ENCODE measurements at regions not wholly inside any gene's neighbourhood (a gene's known extent, or its start where the extent isn't known, plus 50 kb on each side); places are given as distances from the start of the nearest gene placed in this dataset.

DNA sequence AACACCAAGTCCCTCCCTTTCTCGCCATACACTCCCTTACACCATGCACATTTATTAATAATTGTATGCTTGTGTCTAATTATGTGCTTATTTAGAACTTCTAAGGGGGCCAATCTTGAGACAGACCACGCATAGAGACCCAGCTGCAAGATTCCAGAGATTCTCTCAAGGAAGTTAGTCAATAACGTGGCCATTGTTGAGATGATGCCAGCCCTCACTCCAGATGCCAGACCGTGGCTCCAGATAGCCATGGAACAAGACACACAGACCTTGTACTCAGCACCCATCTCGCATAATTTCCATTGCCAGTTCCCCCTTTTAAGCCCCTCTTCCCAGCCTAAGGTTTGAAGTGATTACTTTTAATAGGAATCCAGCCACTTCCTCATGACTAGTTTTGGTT is 62.4 kb downstream of the DIRAS3 start (continued):
- TF ChIP-seq TCF7L2 (IDR thresholded peaks at IDR 0.05; ENCODE audit: borderline replicate concordance, extremely low read depth, insufficient read depth, insufficient read length): no peak
- TF ChIP-seq EGR1 (IDR thresholded peaks at IDR 0.05; ENCODE audit: low read depth): no peak
- TF ChIP-seq, protein P1, sequence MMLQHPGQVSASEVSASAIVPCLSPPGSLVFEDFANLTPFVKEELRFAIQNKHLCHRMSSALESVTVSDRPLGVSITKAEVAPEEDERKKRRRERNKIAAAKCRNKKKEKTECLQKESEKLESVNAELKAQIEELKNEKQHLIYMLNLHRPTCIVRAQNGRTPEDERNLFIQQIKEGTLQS (IDR thresholded peaks at IDR 0.05): no peak
- TF ChIP-seq SP1 (IDR thresholded peaks at IDR 0.05; ENCODE audit: low read depth): no peak
- TF ChIP-seq EZH2phosphoT487 (IDR thresholded peaks at IDR 0.05; ENCODE audit: borderline replicate concordance): no peak
- TF ChIP-seq CEBPB (IDR thresholded peaks at IDR 0.05; ENCODE audit: low read depth): no peak
- TF ChIP-seq ZFX (IDR thresholded peaks at IDR 0.05): no peak
- TF ChIP-seq SIN3A (IDR thresholded peaks at IDR 0.05; ENCODE audit: low read depth): no peak
- TF ChIP-seq YY1 (IDR thresholded peaks at IDR 0.05; ENCODE audit: extremely low read depth, insufficient replicate concordance, low read depth, low read length): no peak
- TF ChIP-seq POLR2A (IDR thresholded peaks at IDR 0.05; ENCODE audit: borderline replicate concordance, extremely low read depth, insufficient read depth, insufficient read length): no peak
- TF ChIP-seq, protein P2, sequence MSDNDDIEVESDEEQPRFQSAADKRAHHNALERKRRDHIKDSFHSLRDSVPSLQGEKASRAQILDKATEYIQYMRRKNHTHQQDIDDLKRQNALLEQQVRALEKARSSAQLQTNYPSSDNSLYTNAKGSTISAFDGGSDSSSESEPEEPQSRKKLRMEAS (IDR thresholded peaks at IDR 0.05): no peak
- TF ChIP-seq JUND (IDR thresholded peaks at IDR 0.05): no peak
- no peak for TF ChIP-seq EZH2 (IDR thresholded peaks at IDR 0.05)

DNA sequence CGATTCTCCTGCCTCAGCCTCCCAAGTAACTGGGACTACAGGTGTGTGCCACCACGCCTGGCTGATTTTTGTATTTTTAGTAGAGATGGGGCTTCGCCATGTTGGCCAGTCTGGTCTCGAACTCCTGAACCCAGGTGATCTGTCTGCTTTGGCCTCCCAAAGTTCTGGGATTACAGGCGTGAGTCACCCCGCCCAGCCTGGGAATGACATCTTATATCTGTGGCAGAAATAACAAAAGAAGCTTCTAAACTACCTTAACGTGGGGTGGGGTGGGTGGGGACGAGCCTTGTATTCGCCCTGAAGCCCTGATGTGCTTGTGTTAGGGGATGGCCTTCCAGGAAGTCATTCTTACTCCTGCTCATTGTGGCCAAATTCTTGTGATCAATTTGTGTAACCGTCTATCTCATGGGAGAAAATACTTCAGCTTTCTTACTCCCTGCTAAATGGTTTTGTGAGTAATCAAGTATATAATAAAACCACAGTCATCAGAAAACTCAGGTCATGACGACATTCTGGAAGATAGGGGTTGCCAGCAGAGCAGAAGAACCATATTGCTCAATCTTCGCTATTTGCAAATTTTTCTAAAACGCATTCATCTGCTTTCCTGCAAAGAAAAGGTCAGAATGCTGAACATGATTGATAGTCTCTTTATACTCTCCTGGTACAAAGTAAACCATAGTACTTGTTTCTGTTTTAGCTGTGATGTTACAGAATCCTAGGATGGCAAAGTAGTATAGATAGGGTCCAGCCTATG is 63.2 kb downstream of the DIRAS3 start:
- H3K27ac ChIP-seq (ENCODE audit: low read depth, low read length): no peak overlapping the region
- BruUV-seq (replicated peaks): no TSS peak
- H3K9me3 ChIP-seq (ENCODE audit: control insufficient read depth in 1 of 2, insufficient read depth in 1 of 2, low read depth in 1 of 2, low read length in 2 of 2): no peaks in the 10 kb centered on the region
- H3K27me3 ChIP-seq (ENCODE audit: insufficient read depth, low read length): no peaks in the 10 kb centered on the region
- H3K79me2 ChIP-seq (ENCODE audit: insufficient read depth, low read length): no peaks in the 10 kb centered on the region
- no peak overlapping the region for H3K9ac ChIP-seq (ENCODE audit: low read length)
- no peaks in the 10 kb centered on the region for H3K9me2 ChIP-seq (ENCODE audit: insufficient read depth)
- ChIA-PET CTCF (no interaction called here), POLR2A (no interaction called here), RAD21 (ENCODE audit: low non-redundant PET in 1 of 2, low total read pairs in 2 of 2, uncharacterized antibody in 2 of 2, unreplicated experiment in 2 of 2) (no interaction called here)
- no peaks in the 10 kb centered on the region for H3K4me1 ChIP-seq (ENCODE audit: control insufficient read depth in 1 of 2, insufficient read depth in 2 of 2, low read length in 2 of 2)
- no peaks in the 10 kb centered on the region for H3K36me3 ChIP-seq (ENCODE audit: control insufficient read depth in 1 of 2, insufficient read depth in 2 of 2, low read length in 2 of 2)
- H4K20me1 ChIP-seq (ENCODE audit: insufficient read depth): no peaks in the 10 kb centered on the region
- H2AFZ ChIP-seq (ENCODE audit: low read depth, low read length, poor library complexity, severe bottlenecking): no peak overlapping the region
- ATAC-seq (no peak), DNase-seq (ENCODE audit: low read depth, low spot score) (no peak)
- no peak overlapping the region for H3K4me3 ChIP-seq (replicated peaks in 1 of 2; ENCODE audit: low read depth in 1 of 2, low read length in 2 of 2)
- intact Hi-C loops (cut with micrococcal nuclease): no loop called here
- no peak overlapping the region for H3K4me2 ChIP-seq (ENCODE audit: low read length)
- TF ChIP-seq CBX3 (IDR thresholded peaks at IDR 0.05; ENCODE audit: low read depth) (no peak), ZFX (IDR thresholded peaks at IDR 0.05) (no peak), POLR2A (IDR thresholded peaks at IDR 0.05; ENCODE audit: borderline replicate concordance, extremely low read depth, insufficient read depth, insufficient read length) (no peak), EZH2phosphoT487 (IDR thresholded peaks at IDR 0.05; ENCODE audit: borderline replicate concordance) (no peak), JUND (IDR thresholded peaks at IDR 0.05) (no peak), ZNF274 (IDR thresholded peaks at IDR 0.05; ENCODE audit: low read depth, low read length) (no peak), SIN3A (IDR thresholded peaks at IDR 0.05; ENCODE audit: low read depth) (no peak), EZH2 (IDR thresholded peaks at IDR 0.05) (no peak), SRF (IDR thresholded peaks at IDR 0.05; ENCODE audit: low read depth) (no peak), FOSL1 (IDR thresholded peaks at IDR 0.05; ENCODE audit: low read depth) (no peak), SP1 (IDR thresholded peaks at IDR 0.05; ENCODE audit: low read depth) (no peak), RAD21 (IDR thresholded peaks at IDR 0.05; ENCODE audit: low read depth) (no peak), EGR1 (IDR thresholded peaks at IDR 0.05; ENCODE audit: low read depth) (no peak), ELF1 (IDR thresholded peaks at IDR 0.05; ENCODE audit: borderline replicate concordance, low read depth) (no peak)
- TF ChIP-seq, protein P2 (IDR thresholded peaks at IDR 0.05): no peak
- TF ChIP-seq, protein P3, sequence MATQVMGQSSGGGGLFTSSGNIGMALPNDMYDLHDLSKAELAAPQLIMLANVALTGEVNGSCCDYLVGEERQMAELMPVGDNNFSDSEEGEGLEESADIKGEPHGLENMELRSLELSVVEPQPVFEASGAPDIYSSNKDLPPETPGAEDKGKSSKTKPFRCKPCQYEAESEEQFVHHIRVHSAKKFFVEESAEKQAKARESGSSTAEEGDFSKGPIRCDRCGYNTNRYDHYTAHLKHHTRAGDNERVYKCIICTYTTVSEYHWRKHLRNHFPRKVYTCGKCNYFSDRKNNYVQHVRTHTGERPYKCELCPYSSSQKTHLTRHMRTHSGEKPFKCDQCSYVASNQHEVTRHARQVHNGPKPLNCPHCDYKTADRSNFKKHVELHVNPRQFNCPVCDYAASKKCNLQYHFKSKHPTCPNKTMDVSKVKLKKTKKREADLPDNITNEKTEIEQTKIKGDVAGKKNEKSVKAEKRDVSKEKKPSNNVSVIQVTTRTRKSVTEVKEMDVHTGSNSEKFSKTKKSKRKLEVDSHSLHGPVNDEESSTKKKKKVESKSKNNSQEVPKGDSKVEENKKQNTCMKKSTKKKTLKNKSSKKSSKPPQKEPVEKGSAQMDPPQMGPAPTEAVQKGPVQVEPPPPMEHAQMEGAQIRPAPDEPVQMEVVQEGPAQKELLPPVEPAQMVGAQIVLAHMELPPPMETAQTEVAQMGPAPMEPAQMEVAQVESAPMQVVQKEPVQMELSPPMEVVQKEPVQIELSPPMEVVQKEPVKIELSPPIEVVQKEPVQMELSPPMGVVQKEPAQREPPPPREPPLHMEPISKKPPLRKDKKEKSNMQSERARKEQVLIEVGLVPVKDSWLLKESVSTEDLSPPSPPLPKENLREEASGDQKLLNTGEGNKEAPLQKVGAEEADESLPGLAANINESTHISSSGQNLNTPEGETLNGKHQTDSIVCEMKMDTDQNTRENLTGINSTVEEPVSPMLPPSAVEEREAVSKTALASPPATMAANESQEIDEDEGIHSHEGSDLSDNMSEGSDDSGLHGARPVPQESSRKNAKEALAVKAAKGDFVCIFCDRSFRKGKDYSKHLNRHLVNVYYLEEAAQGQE (IDR thresholded peaks at IDR 0.05; ENCODE audit: low read depth): no peak
